H9 (cell line): ENCODE measurements at regions not wholly inside any gene's neighbourhood (a gene's known extent, or its start where the extent isn't known, plus 50 kb on each side); places are given as distances from the start of the nearest gene placed in this dataset.

Source experiments
- DNase-seq: peaks from one replicate; pipeline ENCODE4 v3.0.0-alpha.2; 2017
- H2AFZ ChIP-seq: one replicate; pipeline ENCODE4 v1.6.1; 2013; ENCODE audit warnings: mild to moderate bottlenecking, low read length, control low read depth, moderate library complexity
- H2AK5ac ChIP-seq: 2 replicates; pipeline ENCODE4 v1.6.1; 2013; ENCODE audit warnings: low read length, control low read depth, mixed read lengths; ENCODE audit not compliant: insufficient read length
- H2BK120ac ChIP-seq: one replicate; pipeline ENCODE4 v1.6.1; 2013; ENCODE audit warnings: low read depth, mild to moderate bottlenecking, low read length, control low read depth, inconsistent platforms; ENCODE audit not compliant: poor library complexity, severe bottlenecking
- H2BK12ac ChIP-seq: 2 replicates; pipeline ENCODE4 v1.6.1; 2013; ENCODE audit warnings: low read length, control low read depth, mixed read lengths, low read depth; ENCODE audit not compliant: insufficient read length
- H2BK15ac ChIP-seq: 2 replicates; pipeline ENCODE4 v1.6.1; 2013; ENCODE audit warnings: low read depth, low read length, control low read depth
- H2BK20ac ChIP-seq: one replicate; pipeline ENCODE4 v1.6.1; 2013; ENCODE audit warnings: low read depth, mild to moderate bottlenecking, low read length, control low read depth, inconsistent platforms; ENCODE audit not compliant: poor library complexity, severe bottlenecking
- H2BK5ac ChIP-seq: 2 replicates; pipeline ENCODE4 v1.6.1; 2013; ENCODE audit warnings: low read length, control low read depth, mixed read lengths; ENCODE audit not compliant: insufficient read length
- H3K14ac ChIP-seq: 2 replicates; pipeline ENCODE4 v1.6.1; 2013; ENCODE audit warnings: low read length, control low read depth; ENCODE audit not compliant: insufficient read depth
- H3K18ac ChIP-seq: 2 replicates; pipeline ENCODE4 v1.6.1; 2013; ENCODE audit warnings: low read depth, mild to moderate bottlenecking, mixed read lengths, low read length, control low read depth; ENCODE audit not compliant: insufficient read length
- H3K23ac ChIP-seq: 2 replicates; pipeline ENCODE4 v1.6.1; 2013; ENCODE audit warnings: low read length, control low read depth, mixed read lengths, low read depth; ENCODE audit not compliant: insufficient read length
- H3K23me2 ChIP-seq: 2 replicates; pipeline ENCODE4 v1.6.1; 2013; ENCODE audit warnings: low read depth, mild to moderate bottlenecking, mixed read lengths, low read length, control low read depth; ENCODE audit not compliant: insufficient read length, poor library complexity, severe bottlenecking
- H3K27ac ChIP-seq: 2 replicates; pipeline ENCODE4 v1.5.1; 2013; ENCODE audit warnings: low read length, control low read depth, mixed read lengths, low read depth; ENCODE audit not compliant: insufficient read length
- H3K27me3 ChIP-seq: 2 replicates; pipeline ENCODE4 v1.6.1; 2013; ENCODE audit warnings: low read length, control low read depth, inconsistent platforms; ENCODE audit not compliant: insufficient read depth
- H3K4ac ChIP-seq: 2 replicates; pipeline ENCODE4 v1.6.1; 2013; ENCODE audit warnings: low read depth, mild to moderate bottlenecking, control low read depth, inconsistent platforms, low read length, moderate library complexity
- H3K4me1 ChIP-seq: 2 replicates; pipeline ENCODE4 v1.6.1; 2013; ENCODE audit warnings: low read length, control low read depth, inconsistent platforms; ENCODE audit not compliant: insufficient read depth
- H3K4me2 ChIP-seq: 2 replicates; pipeline ENCODE4 v1.6.1; 2013; ENCODE audit warnings: low read length, control low read depth, mixed read lengths; ENCODE audit not compliant: insufficient read length, insufficient read depth
- H3K56ac ChIP-seq: 2 replicates; pipeline ENCODE4 v1.6.1; 2013; ENCODE audit warnings: low read depth, mild to moderate bottlenecking, mixed read lengths, low read length, control low read depth; ENCODE audit not compliant: insufficient read length
- H3K79me1 ChIP-seq: 2 replicates; pipeline ENCODE4 v1.6.1; 2013; ENCODE audit warnings: low read depth, mild to moderate bottlenecking, moderate library complexity, low read length, control low read depth, inconsistent platforms; ENCODE audit not compliant: insufficient read depth, poor library complexity, severe bottlenecking
- H3K79me2 ChIP-seq: 2 replicates; pipeline ENCODE4 v1.6.1; 2013; ENCODE audit warnings: low read length, control low read depth, inconsistent platforms; ENCODE audit not compliant: insufficient read depth
- H3K9ac ChIP-seq: 2 replicates; pipeline ENCODE4 v1.6.1; 2013; ENCODE audit warnings: low read length, control low read depth, mixed read lengths; ENCODE audit not compliant: insufficient read length; ENCODE audit errors: extremely low read depth
- H3K9me3 ChIP-seq: one replicate; pipeline ENCODE4 v1.6.1; 2013; ENCODE audit warnings: low read depth, low read length, inconsistent platforms; ENCODE audit not compliant: control insufficient read depth
- H3T11ph ChIP-seq: one replicate; pipeline ENCODE4 v1.6.1; 2013; ENCODE audit warnings: mild to moderate bottlenecking, low read length, control low read depth, inconsistent platforms
- H4K20me1 ChIP-seq: one replicate; pipeline ENCODE4 v1.6.1; 2013; ENCODE audit not compliant: control insufficient read depth, insufficient read length, insufficient read depth
- H4K5ac ChIP-seq: 2 replicates; pipeline ENCODE4 v1.6.1; 2013; ENCODE audit warnings: low read depth, mild to moderate bottlenecking, mixed read lengths, low read length, control low read depth; ENCODE audit not compliant: insufficient read length
- H4K8ac ChIP-seq: replicated peaks from 2 replicates; pipeline ENCODE4 v1.6.1; 2013; ENCODE audit warnings: low read length, control low read depth, mixed read lengths, low read depth; ENCODE audit not compliant: insufficient read length
- H4K91ac ChIP-seq: 2 replicates; pipeline ENCODE4 v1.6.1; 2013; ENCODE audit warnings: low read depth, mild to moderate bottlenecking, moderate library complexity, mixed read lengths, low read length, control low read depth; ENCODE audit not compliant: insufficient read length
- H3K27ac Mint-ChIP-seq, 3 experiments: 2 replicates in 2 of 3; 3 replicates in 1 of 3; pipeline ENCODE4 v1.8.0; 2020 to 2021; ENCODE audit warnings: mixed read lengths in 3 of 3, mild to moderate bottlenecking in 1 of 3, moderate library complexity in 1 of 3
- H3K27me3 Mint-ChIP-seq: 2 replicates; pipeline ENCODE4 v1.8.0; 2021; ENCODE audit warnings: low read depth, mild to moderate bottlenecking, moderate library complexity, mixed read lengths
- H3K36me3 Mint-ChIP-seq, 3 experiments: 2 replicates in 2 of 3; 3 replicates in 1 of 3; pipeline ENCODE4 v1.8.0; 2020 to 2021; ENCODE audit warnings: low read depth in 3 of 3, mixed read lengths in 3 of 3; ENCODE audit not compliant: insufficient read depth in 1 of 3
- H3K4me1 Mint-ChIP-seq, 2 experiments: 2 replicates each; pipeline ENCODE4 v1.8.0; 2020; ENCODE audit warnings: mixed read lengths in 2 of 2
- H3K4me3 Mint-ChIP-seq, 2 experiments: 2 replicates in 1 of 2; 3 replicates in 1 of 2; pipeline ENCODE4 v1.8.0; 2020 to 2021; ENCODE audit warnings: mild to moderate bottlenecking in 2 of 2, mixed read lengths in 2 of 2, moderate library complexity in 1 of 2
- H3K9me3 Mint-ChIP-seq, 2 experiments: 2 replicates in 1 of 2; 3 replicates in 1 of 2; pipeline ENCODE4 v1.8.0; 2020; ENCODE audit warnings: mild to moderate bottlenecking in 2 of 2, mixed read lengths in 2 of 2, moderate library complexity in 1 of 2
- CTCF ChIP-seq: fragments of 200-600 bp; sonication (generic); conservative IDR thresholded peaks from 3 replicates; pipeline ENCODE4 v1.8.0; 2021; ENCODE audit warnings: antibody characterized with exemption, mild to moderate bottlenecking
- WGBS: extraction: QIAGEN DNeasy Blood & Tissue Kit; methylation state at CpG from one replicate; pipeline ENCODE4 v1.1.7; 2013; ENCODE audit warnings: missing lambda C conversion rate, low lambda C conversion rate, mixed read lengths; ENCODE audit not compliant: insufficient read length; ENCODE audit errors: extremely low coverage; 5-methylcytosine and 5-hydroxymethylcytosine counted together

DNA sequence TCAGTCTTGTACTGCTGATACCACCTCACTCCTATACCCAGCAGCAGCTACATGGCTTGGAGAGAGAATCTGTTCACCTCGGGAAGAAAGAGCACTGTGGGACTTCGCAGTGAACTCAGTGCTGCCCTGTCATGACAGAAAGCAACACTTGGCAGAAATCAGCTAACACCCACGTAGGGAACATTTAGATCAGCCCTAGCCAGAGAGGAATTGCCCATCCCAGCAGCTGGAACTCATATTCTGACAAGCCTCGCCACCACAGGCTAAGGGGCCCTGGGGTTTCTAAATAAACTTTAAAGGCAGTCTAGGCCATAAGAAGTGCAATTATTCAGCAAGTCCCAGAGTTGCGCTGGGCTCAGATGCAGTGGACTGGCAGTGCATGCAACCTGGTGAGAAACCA, 1266.8 kb downstream of the GRIK2 start:
- WGBS, result no CpG with 5 or more reads among the region's 5 CpGs
- DNase-seq, result no peak
- no peak overlapping the region for H3K27ac ChIP-seq

More for the DNA sequence above, 1266.8 kb downstream of the GRIK2 start:
- TF ChIP-seq CTCF, result no peak
- no peak overlapping the region for H3K4me2 ChIP-seq
- no peak overlapping the region for H4K91ac ChIP-seq
- H3K56ac ChIP-seq, result no peak overlapping the region
- no peak overlapping the region for H3K4me3 Mint-ChIP-seq
- no peak overlapping the region for H3K18ac ChIP-seq
- H3K23ac ChIP-seq, result no peak overlapping the region
- H2AK5ac ChIP-seq, result no peak overlapping the region
- no peak overlapping the region for H4K5ac ChIP-seq
- H3K79me1 ChIP-seq, result no peaks in the 10 kb centered on the region
- no peaks in the 10 kb centered on the region for H3K79me2 ChIP-seq
- no peak overlapping the region for H3K27ac Mint-ChIP-seq
- no peak overlapping the region for H3K4ac ChIP-seq
- no peaks in the 10 kb centered on the region for H3K23me2 ChIP-seq
- H3K27me3 ChIP-seq, result no peaks in the 10 kb centered on the region
- no peak overlapping the region for H3K9ac ChIP-seq
- H3K4me1 Mint-ChIP-seq, result no peaks in the 10 kb centered on the region
- no peak overlapping the region for H2BK12ac ChIP-seq
- H2AFZ ChIP-seq, result no peak overlapping the region
- H3K4me1 ChIP-seq, result no peaks in the 10 kb centered on the region
- no peak overlapping the region for H2BK120ac ChIP-seq
- H3T11ph ChIP-seq, result no peak overlapping the region
- no peak overlapping the region for H2BK15ac ChIP-seq
- no peak overlapping the region for H3K14ac ChIP-seq
- H3K9me3 ChIP-seq, result no peaks in the 10 kb centered on the region
- no peaks in the 10 kb centered on the region for H4K20me1 ChIP-seq
- no peaks in the 10 kb centered on the region for H3K36me3 Mint-ChIP-seq
- no peaks in the 10 kb centered on the region; a peak in 1 of 5 replicates for H3K9me3 Mint-ChIP-seq
- H2BK20ac ChIP-seq, result no peak overlapping the region
- no peak overlapping the region for H2BK5ac ChIP-seq
- no peaks in the 10 kb centered on the region for H3K27me3 Mint-ChIP-seq
- H4K8ac ChIP-seq, result no peak overlapping the region
